ENCODE measurements at regions not wholly inside any gene's neighbourhood (a gene's known extent, or its start where the extent isn't known, plus 50 kb on each side); places are given as distances from the start of the nearest gene placed in this dataset.

DNA sequence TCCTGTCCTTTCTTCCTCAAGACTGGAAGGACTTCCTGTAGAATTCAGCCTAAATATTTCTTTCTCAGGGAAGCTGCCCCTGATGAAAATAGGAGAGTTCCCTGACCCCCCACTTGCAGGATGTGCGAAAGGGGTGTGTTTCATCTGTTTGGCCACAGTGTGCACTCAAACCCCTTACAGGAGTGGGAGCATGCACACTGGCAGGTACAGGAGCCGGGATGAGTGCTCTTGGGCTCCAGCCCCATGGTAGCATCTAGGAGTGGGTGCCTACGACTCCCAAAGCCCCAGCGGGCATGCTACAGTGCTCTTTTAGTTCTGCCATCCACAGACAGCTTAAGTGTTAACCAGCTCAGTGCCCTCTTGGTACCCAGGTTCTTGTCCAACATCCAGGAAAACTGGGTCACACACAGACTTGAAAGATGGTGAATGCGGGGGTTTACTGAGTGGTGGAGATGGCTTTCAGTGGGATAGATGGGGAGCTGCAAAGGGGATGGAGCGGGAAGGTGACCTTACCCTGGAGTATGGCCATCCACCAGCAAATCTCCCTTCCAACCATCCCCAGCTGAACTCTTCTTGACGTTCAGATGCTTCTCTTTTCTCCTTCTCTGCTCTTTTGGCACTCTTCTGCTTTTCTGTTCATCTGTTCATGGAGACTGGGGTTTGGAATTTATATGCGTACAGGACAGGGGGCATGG lies 295.0 kb upstream of the NCKAP5 start:
- Histone ChIP-seq H3K9ac (ENCODE audit: low read length) (no peak overlapping the region), H3K4me2 (ENCODE audit: low read length) (no peak overlapping the region), H3K79me2 (ENCODE audit: insufficient read depth, low read length) (no peaks in the 10 kb centered on the region), H2AFZ (ENCODE audit: low read length) (no peak overlapping the region), H3K9me3 (ENCODE audit: low read length) (no peaks in the 10 kb centered on the region), H3K27me3 (ENCODE audit: insufficient read depth, low read length) (no peaks in the 10 kb centered on the region), H3K27ac (ENCODE audit: low read depth, low read length, poor library complexity, severe bottlenecking) (no peak overlapping the region), H3F3A (ENCODE audit: insufficient read depth, low read length) (no peaks in the 10 kb centered on the region), H4K20me1 (ENCODE audit: insufficient read depth, low read length) (no peaks in the 10 kb centered on the region), H3K9me2 (ENCODE audit: low read depth, low read length) (no peaks in the 10 kb centered on the region), H3K36me3 (ENCODE audit: insufficient read depth, low read length) (no peaks in the 10 kb centered on the region), H3K4me1 (ENCODE audit: insufficient read depth, low read length, severe bottlenecking) (no peaks in the 10 kb centered on the region), H3K4me3 (ENCODE audit: low read depth, low read length, poor library complexity, severe bottlenecking) (no peak overlapping the region)
- no peak for TF ChIP-seq EZH2 (IDR thresholded peaks at IDR 0.05; ENCODE audit: borderline replicate concordance, low read length)
- TF ChIP-seq, protein P1, sequence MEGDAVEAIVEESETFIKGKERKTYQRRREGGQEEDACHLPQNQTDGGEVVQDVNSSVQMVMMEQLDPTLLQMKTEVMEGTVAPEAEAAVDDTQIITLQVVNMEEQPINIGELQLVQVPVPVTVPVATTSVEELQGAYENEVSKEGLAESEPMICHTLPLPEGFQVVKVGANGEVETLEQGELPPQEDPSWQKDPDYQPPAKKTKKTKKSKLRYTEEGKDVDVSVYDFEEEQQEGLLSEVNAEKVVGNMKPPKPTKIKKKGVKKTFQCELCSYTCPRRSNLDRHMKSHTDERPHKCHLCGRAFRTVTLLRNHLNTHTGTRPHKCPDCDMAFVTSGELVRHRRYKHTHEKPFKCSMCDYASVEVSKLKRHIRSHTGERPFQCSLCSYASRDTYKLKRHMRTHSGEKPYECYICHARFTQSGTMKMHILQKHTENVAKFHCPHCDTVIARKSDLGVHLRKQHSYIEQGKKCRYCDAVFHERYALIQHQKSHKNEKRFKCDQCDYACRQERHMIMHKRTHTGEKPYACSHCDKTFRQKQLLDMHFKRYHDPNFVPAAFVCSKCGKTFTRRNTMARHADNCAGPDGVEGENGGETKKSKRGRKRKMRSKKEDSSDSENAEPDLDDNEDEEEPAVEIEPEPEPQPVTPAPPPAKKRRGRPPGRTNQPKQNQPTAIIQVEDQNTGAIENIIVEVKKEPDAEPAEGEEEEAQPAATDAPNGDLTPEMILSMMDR (IDR thresholded peaks at IDR 0.05; ENCODE audit: low read length), result no peak

DNA sequence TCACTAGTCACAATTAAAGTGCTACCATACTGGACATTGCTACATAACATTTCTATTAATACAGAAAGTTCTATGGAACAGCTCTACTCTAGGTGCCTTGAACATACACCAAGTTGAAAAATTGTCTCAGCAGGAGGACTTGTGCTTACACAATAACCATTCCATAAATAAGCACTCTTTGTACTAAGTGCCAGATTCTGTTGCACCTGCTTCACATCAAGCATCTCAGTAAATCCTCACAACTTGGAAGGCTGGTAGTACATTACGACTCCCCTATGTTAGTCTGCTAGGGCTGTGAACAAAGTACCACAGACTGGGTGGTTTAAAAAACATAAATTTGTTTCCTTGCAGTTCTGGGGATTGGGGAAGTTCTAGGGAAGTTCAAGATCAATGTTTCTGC lies 296.9 kb upstream of the NCKAP5 start:
- no peak overlapping the region for H3K9ac ChIP-seq (ENCODE audit: low read length)
- no peaks in the 10 kb centered on the region for H3K9me2 ChIP-seq (ENCODE audit: low read depth, low read length)
- H3K4me2 ChIP-seq (ENCODE audit: low read length), result no peak overlapping the region
- no peaks in the 10 kb centered on the region for H3K9me3 ChIP-seq (ENCODE audit: low read length)
- H3K27ac ChIP-seq (ENCODE audit: low read depth, low read length, poor library complexity, severe bottlenecking), result no peak overlapping the region
- H3K27me3 ChIP-seq (ENCODE audit: insufficient read depth, low read length), result no peaks in the 10 kb centered on the region
- H2AFZ ChIP-seq (ENCODE audit: low read length), result no peak overlapping the region
- H3K4me1 ChIP-seq (ENCODE audit: insufficient read depth, low read length, severe bottlenecking), result no peaks in the 10 kb centered on the region
- no peaks in the 10 kb centered on the region for H3K36me3 ChIP-seq (ENCODE audit: insufficient read depth, low read length)
- no peak overlapping the region for H3K4me3 ChIP-seq (ENCODE audit: low read depth, low read length, poor library complexity, severe bottlenecking)
- TF ChIP-seq EZH2 (IDR thresholded peaks at IDR 0.05; ENCODE audit: borderline replicate concordance, low read length), result no peak
- TF ChIP-seq, protein P1 (IDR thresholded peaks at IDR 0.05; ENCODE audit: low read length), result no peak
- no peaks in the 10 kb centered on the region for H4K20me1 ChIP-seq (ENCODE audit: insufficient read depth, low read length)
- H3K79me2 ChIP-seq (ENCODE audit: insufficient read depth, low read length), result no peaks in the 10 kb centered on the region
- H3F3A ChIP-seq (ENCODE audit: insufficient read depth, low read length), result no peaks in the 10 kb centered on the region

DNA sequence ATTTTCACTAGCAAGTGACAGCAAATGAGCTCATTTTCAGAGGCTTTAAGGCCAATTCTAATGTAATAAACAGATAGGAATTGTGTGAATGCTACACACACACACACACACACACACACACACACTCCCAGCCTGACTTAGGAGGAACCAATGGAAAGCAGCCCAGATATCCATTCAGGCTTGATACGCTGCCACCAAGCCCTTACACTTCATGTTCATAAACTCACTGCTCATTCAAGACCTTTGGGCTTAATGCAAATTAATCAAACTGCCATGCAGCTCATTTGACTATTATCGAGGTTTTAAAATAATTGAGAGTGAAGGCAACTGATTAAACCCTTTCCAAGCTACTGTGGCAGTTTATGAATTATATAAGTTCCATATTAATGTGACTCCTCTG lies 298.9 kb upstream of the NCKAP5 start:
- no peaks in the 10 kb centered on the region for H3K79me2 ChIP-seq (ENCODE audit: insufficient read depth, low read length)
- H4K20me1 ChIP-seq (ENCODE audit: insufficient read depth, low read length), result no peaks in the 10 kb centered on the region
- H3K9me3 ChIP-seq (ENCODE audit: low read length), result no peaks in the 10 kb centered on the region
- H2AFZ ChIP-seq (ENCODE audit: low read length), result no peak overlapping the region
- H3F3A ChIP-seq (ENCODE audit: insufficient read depth, low read length), result no peaks in the 10 kb centered on the region
- H3K36me3 ChIP-seq (ENCODE audit: insufficient read depth, low read length), result no peaks in the 10 kb centered on the region
- TF ChIP-seq, protein P1 (IDR thresholded peaks at IDR 0.05; ENCODE audit: low read length), result no peak
- no peak for TF ChIP-seq EZH2 (IDR thresholded peaks at IDR 0.05; ENCODE audit: borderline replicate concordance, low read length)
- H3K9ac ChIP-seq (ENCODE audit: low read length), result no peak overlapping the region
- H3K27ac ChIP-seq (ENCODE audit: low read depth, low read length, poor library complexity, severe bottlenecking), result no peak overlapping the region
- no peaks in the 10 kb centered on the region for H3K27me3 ChIP-seq (ENCODE audit: insufficient read depth, low read length)
- no peaks in the 10 kb centered on the region for H3K4me1 ChIP-seq (ENCODE audit: insufficient read depth, low read length, severe bottlenecking)
- no peak overlapping the region for H3K4me2 ChIP-seq (ENCODE audit: low read length)
- no peak overlapping the region for H3K4me3 ChIP-seq (ENCODE audit: low read depth, low read length, poor library complexity, severe bottlenecking)
- no peaks in the 10 kb centered on the region for H3K9me2 ChIP-seq (ENCODE audit: low read depth, low read length)
